CD14-positive monocyte (primary cell): ENCODE measurements at regions not wholly inside any gene's neighbourhood (a gene's known extent, or its start where the extent isn't known, plus 50 kb on each side); places are given as distances from the start of the nearest gene placed in this dataset.

Experiments
- DNase-seq, 3 donors: peaks; one replicate each; pipeline ENCODE4 v3.0.0-alpha.2; 2011 to 2022
- H2AFZ ChIP-seq: 2 replicates; pipeline ENCODE4 v1.6.0; 2012; ENCODE audit warnings: mild to moderate bottlenecking, low read depth, low read length, inconsistent platforms; ENCODE audit not compliant: insufficient read depth, poor library complexity, severe bottlenecking
- H3K27ac ChIP-seq, 2 donors: 1 replicate in 1 of 2; 2 replicates in 1 of 2; pipeline ENCODE4 v1.5.1; 2012 to 2013; ENCODE audit warnings: low read length in 2 of 2, control low read depth in 1 of 2, inconsistent platforms in 1 of 2, low read depth in 1 of 2, mild to moderate bottlenecking in 1 of 2
- H3K27me3 ChIP-seq, 2 donors: one replicate each; pipeline versions ENCODE4 v1.6.0 to v1.6.1; 2011 to 2013; ENCODE audit warnings: low read length in 2 of 2; ENCODE audit not compliant: control insufficient read depth in 2 of 2, insufficient read depth in 2 of 2
- H3K36me3 ChIP-seq, 2 donors: replicated peaks in 1 of 2; 1 replicate in 1 of 2; 2 replicates in 1 of 2; pipeline versions ENCODE4 v1.5.1 to v1.6.1; 2012 to 2013; ENCODE audit warnings: low read length in 2 of 2, control low read depth in 1 of 2, inconsistent platforms in 1 of 2, mild to moderate bottlenecking in 1 of 2; ENCODE audit not compliant: insufficient read depth in 2 of 2, control insufficient read depth in 1 of 2
- H3K4me1 ChIP-seq, 2 donors: 1 replicate in 1 of 2; 2 replicates in 1 of 2; pipeline versions ENCODE4 v1.5.1 to v1.6.1; 2012 to 2013; ENCODE audit warnings: low read length in 2 of 2, control low read depth in 1 of 2, inconsistent platforms in 1 of 2, mild to moderate bottlenecking in 1 of 2, moderate library complexity in 1 of 2; ENCODE audit not compliant: insufficient read depth in 2 of 2, control insufficient read depth in 1 of 2
- H3K4me2 ChIP-seq: replicated peaks from 2 replicates; pipeline ENCODE3; 2012; ENCODE audit warnings: low read length, moderate library complexity, mild to moderate bottlenecking; ENCODE audit not compliant: poor library complexity, severe bottlenecking; ENCODE audit errors: extremely low read depth
- H3K4me3 ChIP-seq, 3 experiments: fragments of 200-600 bp in 1 of 3; sonication (generic) in 1 of 3; replicated peaks in 1 of 3; 1 replicate in 2 of 3; 2 replicates in 1 of 3; pipeline ENCODE4 v1.5.1; 2011 to 2013; ENCODE audit warnings: low read length in 3 of 3, mild to moderate bottlenecking in 3 of 3, control low read depth in 2 of 3, low read depth in 2 of 3, inconsistent platforms in 1 of 3, moderate library complexity in 1 of 3
- H3K79me2 ChIP-seq: 2 replicates; pipeline ENCODE4 v1.6.0; 2012; ENCODE audit warnings: mild to moderate bottlenecking, control low read depth, inconsistent platforms, low read length, moderate library complexity; ENCODE audit not compliant: insufficient read depth
- H3K9ac ChIP-seq: 2 replicates; pipeline ENCODE4 v1.6.0; 2017; ENCODE audit warnings: low read length, mild to moderate bottlenecking; ENCODE audit not compliant: insufficient read depth, poor library complexity, severe bottlenecking
- H3K9me3 ChIP-seq, 2 donors: replicated peaks in 1 of 2; 1 replicate in 1 of 2; 2 replicates in 1 of 2; pipeline versions ENCODE4 v1.5.1 to v1.6.1; 2012 to 2013; ENCODE audit warnings: low read length in 2 of 2, control low read depth in 1 of 2; ENCODE audit not compliant: control insufficient read depth in 1 of 2, insufficient read depth in 1 of 2
- H4K20me1 ChIP-seq: 2 replicates; pipeline ENCODE4 v1.6.0; 2012; ENCODE audit warnings: mild to moderate bottlenecking, low read length, control low read depth, moderate library complexity; ENCODE audit not compliant: insufficient read depth
- H3K27ac Mint-ChIP-seq, 7 donors: one replicate each; pipeline ENCODE4 v1.8.0; 2020; ENCODE audit warnings: mild to moderate bottlenecking in 7 of 7, mixed read lengths in 7 of 7, moderate library complexity in 6 of 7, inconsistent platforms in 2 of 7
- H3K27me3 Mint-ChIP-seq, 3 donors: one replicate each; pipeline ENCODE4 v1.8.0; 2021 to 2022; ENCODE audit warnings: low read depth in 3 of 3, mild to moderate bottlenecking in 3 of 3, mixed read lengths in 3 of 3, moderate library complexity in 3 of 3, inconsistent platforms in 1 of 3
- H3K36me3 Mint-ChIP-seq, 2 donors: one replicate each; pipeline ENCODE4 v1.8.0; 2020; ENCODE audit warnings: mixed read lengths in 2 of 2, inconsistent platforms in 1 of 2, mild to moderate bottlenecking in 1 of 2
- H3K4me1 Mint-ChIP-seq: one replicate; pipeline ENCODE4 v1.8.0; 2020; ENCODE audit warnings: mild to moderate bottlenecking, mixed read lengths
- H3K4me3 Mint-ChIP-seq, 2 donors: one replicate each; pipeline ENCODE4 v1.8.0; 2020; ENCODE audit warnings: mild to moderate bottlenecking in 2 of 2, mixed read lengths in 2 of 2, moderate library complexity in 1 of 2
- H3K9me3 Mint-ChIP-seq, 7 donors: one replicate each; pipeline ENCODE4 v1.8.0; 2020 to 2022; ENCODE audit warnings: mixed read lengths in 7 of 7, mild to moderate bottlenecking in 6 of 7, moderate library complexity in 6 of 7, inconsistent platforms in 2 of 7
- CTCF ChIP-seq: fragments of 200-600 bp; IDR thresholded peaks from one replicate; pipeline ENCODE4 v1.8.0; 2022; ENCODE audit warnings: antibody characterized with exemption, mild to moderate bottlenecking
- WGBS: methylation state at CpG from one replicate; pipeline ENCODE4 v1.1.5; 2013; ENCODE audit warnings: missing lambda C conversion rate; ENCODE audit not compliant: insufficient coverage; 5-methylcytosine and 5-hydroxymethylcytosine counted together
- intact Hi-C, 2 donors: fragments of 100-400 bp; cut with micrococcal nuclease; formaldehyde crosslinking; loops; one replicate each; pipeline versions ENCODE4 v1.15.0 to v1.15.1; 2023

- intact Hi-C loops = no loop called here
- Histone ChIP-seq H3K27ac (no peak overlapping the region), H3K27me3 (no peaks in the 10 kb centered on the region), H3K36me3 (no peaks in the 10 kb centered on the region), H3K4me3 (no peak overlapping the region), H4K20me1 (no peaks in the 10 kb centered on the region), H3K9ac (no peak overlapping the region), H3K4me1 (peaks cover 0 to 10% of the 10 kb centered on the region in 2 donors), H3K9me3 (no peaks in the 10 kb centered on the region), H3K4me2 (no peak overlapping the region), H2AFZ (no peak overlapping the region), H3K79me2 (no peaks in the 10 kb centered on the region)
- no peak overlapping the region for H3K27ac Mint-ChIP-seq
- WGBS = 67% methylated on average over 4 of the region's 10 CpGs
- no peaks in the 10 kb centered on the region for H3K36me3 Mint-ChIP-seq
- no peak overlapping the region for H3K4me3 Mint-ChIP-seq
- H3K4me1 Mint-ChIP-seq = peaks cover 19% of the 10 kb centered on the region
- H3K27me3 Mint-ChIP-seq = no peaks in the 10 kb centered on the region
- DNase-seq = no peak
- no peak for TF ChIP-seq CTCF
- H3K9me3 Mint-ChIP-seq = peaks cover 0 to 2% (median 0%) of the 10 kb centered on the region in 7 donors
Measured at GRCh38 chr16:79970551-79971236, 370.2 kb upstream of the MAF start.

- no peak for TF ChIP-seq CTCF
- WGBS = no CpG with 5 or more reads among the region's 3 CpGs
- Mint-ChIP-seq H3K36me3 (no peaks in the 10 kb centered on the region), H3K27me3 (no peaks in the 10 kb centered on the region), H3K9me3 (peaks cover 0 to 2% (median 0%) of the 10 kb centered on the region in 7 donors), H3K27ac (no peak overlapping the region), H3K4me1 (peaks cover 19% of the 10 kb centered on the region), H3K4me3 (no peak overlapping the region)
- H2AFZ ChIP-seq = no peak overlapping the region
- no peaks in the 10 kb centered on the region for H3K9me3 ChIP-seq
- no peaks in the 10 kb centered on the region for H3K36me3 ChIP-seq
- H3K4me1 ChIP-seq = peaks cover 0 to 10% of the 10 kb centered on the region in 2 donors
- H3K27ac ChIP-seq = no peak overlapping the region
- no peaks in the 10 kb centered on the region for H3K27me3 ChIP-seq
- no peaks in the 10 kb centered on the region for H3K79me2 ChIP-seq
- no peak for DNase-seq
- H3K4me2 ChIP-seq = no peak overlapping the region
- no peak overlapping the region for H3K4me3 ChIP-seq
- H4K20me1 ChIP-seq = no peaks in the 10 kb centered on the region
- H3K9ac ChIP-seq = no peak overlapping the region
- intact Hi-C loops = no loop called here
Measured at GRCh38 chr16:79970087-79970486, 369.6 kb upstream of the MAF start.
